CD4-positive, CD25-positive, alpha-beta regulatory T cell (primary cell): ENCODE measurements at regions not wholly inside any gene's neighbourhood (a gene's known extent, or its start where the extent isn't known, plus 50 kb on each side); places are given as distances from the start of the nearest gene placed in this dataset.

Source experiments
- ATAC-seq, 2 donors: fragments of 150-1000 bp; cut with Tn5 transposase; one replicate each; pipeline ENCODE4 v1.10.0; 2021; ENCODE audit warnings: low read depth in 2 of 2, moderate number of reproducible peaks in 2 of 2, moderate library complexity in 1 of 2
- DNase-seq, 3 donors: peaks; one replicate each; pipeline versions ENCODE4 v3.0.0 to v3.0.0-alpha.2; 2012 to 2022; ENCODE audit warnings: mixed read lengths in 1 of 3
- H3K27ac ChIP-seq: one replicate; pipeline ENCODE4 v1.7.0; 2013; ENCODE audit warnings: mild to moderate bottlenecking, low read length; ENCODE audit not compliant: insufficient read depth, poor library complexity, severe bottlenecking
- H3K27me3 ChIP-seq: one replicate; pipeline ENCODE4 v1.7.0; 2013; ENCODE audit warnings: low read length; ENCODE audit not compliant: control insufficient read depth, insufficient read depth
- H3K36me3 ChIP-seq: one replicate; pipeline ENCODE4 v1.7.0; 2013; ENCODE audit warnings: mild to moderate bottlenecking, low read length, moderate library complexity; ENCODE audit not compliant: control insufficient read depth, insufficient read depth
- H3K4me1 ChIP-seq: 2 replicates; pipeline ENCODE4 v1.7.0; 2013; ENCODE audit warnings: mild to moderate bottlenecking, low read length; ENCODE audit not compliant: insufficient read depth, control insufficient read depth, poor library complexity, severe bottlenecking
- H3K4me3 ChIP-seq: one replicate; pipeline ENCODE4 v1.7.0; 2013; ENCODE audit warnings: low read depth, mild to moderate bottlenecking, low read length, moderate library complexity
- H3K9me3 ChIP-seq, 2 experiments: 1 replicate in 1 of 2; 2 replicates in 1 of 2; pipeline ENCODE4 v1.7.0; 2013; ENCODE audit warnings: low read length in 2 of 2, mild to moderate bottlenecking in 1 of 2, moderate library complexity in 1 of 2; ENCODE audit not compliant: control insufficient read depth in 2 of 2
- H3K27ac Mint-ChIP-seq, 3 donors: one replicate each; pipeline ENCODE4 v1.8.0; 2020 to 2022; ENCODE audit warnings: mild to moderate bottlenecking in 3 of 3, mixed read lengths in 3 of 3, moderate library complexity in 2 of 3
- H3K27me3 Mint-ChIP-seq: one replicate; pipeline ENCODE4 v1.8.0; 2022; ENCODE audit warnings: mild to moderate bottlenecking, mixed read lengths
- H3K36me3 Mint-ChIP-seq: one replicate; pipeline ENCODE4 v1.8.0; 2020; ENCODE audit warnings: mixed read lengths
- H3K4me1 Mint-ChIP-seq, 4 donors: one replicate each; pipeline ENCODE4 v1.8.0; 2020 to 2022; ENCODE audit warnings: mixed read lengths in 4 of 4, mild to moderate bottlenecking in 1 of 4
- H3K4me3 Mint-ChIP-seq, 4 donors: one replicate each; pipeline ENCODE4 v1.8.0; 2020 to 2022; ENCODE audit warnings: mild to moderate bottlenecking in 4 of 4, mixed read lengths in 4 of 4, moderate library complexity in 3 of 4
- H3K9me3 Mint-ChIP-seq, 7 donors: one replicate each; pipeline ENCODE4 v1.8.0; 2020 to 2022; ENCODE audit warnings: mixed read lengths in 7 of 7, mild to moderate bottlenecking in 3 of 7, moderate library complexity in 2 of 7

DNA sequence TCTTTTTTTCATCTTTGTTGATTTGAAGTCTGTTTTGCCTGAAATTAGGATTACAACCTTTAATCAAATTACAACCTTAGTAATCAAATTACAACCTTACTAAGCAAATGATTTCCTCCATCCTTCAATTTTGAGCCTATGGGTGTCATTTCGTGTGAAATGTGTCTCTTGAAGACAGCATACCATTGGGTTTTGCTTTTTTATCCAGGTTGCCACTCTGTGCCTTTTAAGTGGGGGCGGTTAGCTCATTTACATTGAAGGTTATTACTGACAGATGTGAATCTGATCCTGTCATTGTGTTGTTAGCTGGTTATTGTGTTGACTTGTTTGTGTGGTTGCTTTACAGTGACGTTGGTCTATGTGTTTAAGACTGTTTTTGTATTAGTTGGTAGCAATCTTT lies 74.8 kb upstream of the BCL9 start:
- ATAC-seq: no peak
- Histone ChIP-seq H3K4me3 (no peak overlapping the region), H3K27me3 (peaks cover 30% of the 10 kb centered on the region), H3K4me1 (no peaks in the 10 kb centered on the region), H3K36me3 (no peaks in the 10 kb centered on the region), H3K27ac (no peak overlapping the region), H3K9me3 (peaks cover 11% of the 10 kb centered on the region in 2 experiments)
- peaks cover 22% of the 10 kb centered on the region for H3K27me3 Mint-ChIP-seq
- H3K4me3 Mint-ChIP-seq: no peak overlapping the region
- no peaks in the 10 kb centered on the region for H3K36me3 Mint-ChIP-seq
- no peak overlapping the region for H3K27ac Mint-ChIP-seq
- no peaks in the 10 kb centered on the region for H3K4me1 Mint-ChIP-seq
- no peak for DNase-seq
- peaks cover 2 to 22% (median 10%) of the 10 kb centered on the region in 7 donors for H3K9me3 Mint-ChIP-seq

DNA sequence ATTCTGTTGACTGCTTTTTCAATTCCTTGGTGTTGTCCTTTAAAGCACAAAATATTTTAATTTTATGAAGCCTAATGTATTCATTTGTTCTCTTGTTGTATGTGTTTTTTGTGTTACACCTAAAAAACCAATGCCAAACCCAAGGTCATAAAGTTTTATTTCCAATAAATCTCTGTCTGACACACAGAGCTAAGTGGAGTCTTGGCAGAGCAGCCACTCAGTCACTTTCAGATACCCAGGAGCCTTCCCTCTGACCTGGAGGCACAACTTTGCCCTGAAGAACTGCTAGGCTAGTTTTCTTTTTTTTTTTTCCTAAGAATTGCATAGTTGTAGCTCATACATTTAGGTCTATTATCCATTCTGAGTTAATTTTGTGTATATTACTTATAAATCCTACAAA lies 71.2 kb upstream of the BCL9 start:
- H3K27me3 ChIP-seq: peaks cover 24% of the 10 kb centered on the region
- Mint-ChIP-seq H3K27ac (no peak overlapping the region), H3K36me3 (no peaks in the 10 kb centered on the region), H3K4me3 (no peak overlapping the region), H3K4me1 (no peaks in the 10 kb centered on the region), H3K9me3 (peaks cover 2 to 22% (median 8%) of the 10 kb centered on the region in 7 donors), H3K27me3 (peaks cover 27% of the 10 kb centered on the region)
- H3K9me3 ChIP-seq: peaks cover 8 to 11% of the 10 kb centered on the region in 2 experiments
- no peaks in the 10 kb centered on the region for H3K4me1 ChIP-seq
- no peak for DNase-seq
- ATAC-seq: no peak
- no peak overlapping the region for H3K27ac ChIP-seq
- H3K36me3 ChIP-seq: no peaks in the 10 kb centered on the region
- no peak overlapping the region for H3K4me3 ChIP-seq

- no peaks in the 10 kb centered on the region for H3K9me3 ChIP-seq
- Mint-ChIP-seq H3K27me3 (peaks cover 30% of the 10 kb centered on the region), H3K9me3 (peaks cover 0 to 4% (median 2%) of the 10 kb centered on the region in 7 donors), H3K4me1 (no peaks in the 10 kb centered on the region), H3K27ac (no peak overlapping the region), H3K4me3 (no peak overlapping the region), H3K36me3 (no peaks in the 10 kb centered on the region)
- H3K36me3 ChIP-seq: no peaks in the 10 kb centered on the region
- H3K4me3 ChIP-seq: no peak overlapping the region
- DNase-seq (no peak), ATAC-seq (no peak)
- H3K4me1 ChIP-seq: no peaks in the 10 kb centered on the region
- H3K27me3 ChIP-seq: peaks cover 12% of the 10 kb centered on the region
- no peak overlapping the region for H3K27ac ChIP-seq
Observed at GRCh38 chr1:147472489-147472888, 68.8 kb upstream of the BCL9 start.

DNA sequence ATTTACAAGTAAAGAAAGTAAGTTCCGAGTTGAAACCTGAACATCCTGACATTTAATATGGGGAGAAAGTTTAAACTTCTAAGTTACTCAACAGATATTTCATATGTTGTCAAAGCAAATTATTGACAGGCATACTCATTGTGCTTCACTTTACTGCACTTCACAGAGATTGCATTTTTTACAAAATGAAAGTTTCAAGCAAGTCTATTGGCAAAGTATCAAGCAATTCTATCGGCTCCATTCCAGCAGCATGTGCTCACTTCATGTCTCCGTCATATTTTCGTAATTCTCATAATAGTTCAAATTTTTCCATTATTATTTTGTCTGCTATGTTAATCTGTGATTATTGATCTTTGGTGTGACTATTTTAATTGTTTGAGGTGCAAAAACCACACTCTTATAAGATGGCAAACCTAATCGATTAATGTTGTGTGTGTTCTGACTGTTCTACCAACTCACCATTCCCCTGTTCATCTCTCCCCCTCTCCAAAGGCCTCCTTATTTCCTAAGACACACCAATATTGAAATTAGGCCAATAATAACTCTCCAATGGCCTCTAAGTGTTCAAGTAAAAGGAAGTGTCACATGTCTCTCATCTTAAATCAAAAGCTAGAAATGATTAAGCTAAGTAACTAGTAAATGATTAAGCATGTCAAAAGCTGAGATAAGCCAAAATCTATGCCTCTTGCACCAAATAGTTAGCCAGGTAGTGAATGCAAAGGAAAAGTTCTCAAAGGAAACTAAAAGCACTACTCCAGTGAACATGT lies 68.2 kb upstream of the BCL9 start:
- ATAC-seq (no peak), DNase-seq (no peak)
- Mint-ChIP-seq H3K9me3 (peaks cover 0 to 4% (median 0%) of the 10 kb centered on the region in 7 donors), H3K4me3 (no peak overlapping the region), H3K4me1 (no peaks in the 10 kb centered on the region), H3K36me3 (no peaks in the 10 kb centered on the region), H3K27me3 (peaks cover 27% of the 10 kb centered on the region), H3K27ac (no peak overlapping the region)
- Histone ChIP-seq H3K27ac (no peak overlapping the region), H3K4me1 (no peaks in the 10 kb centered on the region), H3K36me3 (no peaks in the 10 kb centered on the region), H3K9me3 (no peaks in the 10 kb centered on the region), H3K27me3 (peaks cover 8% of the 10 kb centered on the region), H3K4me3 (no peak overlapping the region)

DNA sequence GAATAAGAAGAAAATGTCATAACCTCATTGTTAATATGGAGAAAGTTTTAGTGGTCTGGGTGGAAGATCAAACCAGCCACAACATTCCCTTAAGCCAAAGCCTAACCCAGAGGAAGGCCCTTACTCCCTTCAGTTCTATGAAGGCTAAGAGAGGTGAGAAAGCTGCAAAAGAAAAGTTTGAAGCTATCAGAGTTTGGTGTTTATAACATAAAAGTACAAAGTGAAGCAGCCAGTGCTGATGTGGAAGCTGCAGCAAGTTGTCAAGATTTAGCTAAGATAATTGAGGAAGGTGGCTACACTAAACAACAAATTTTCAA lies 67.6 kb upstream of the BCL9 start:
- Histone ChIP-seq H3K36me3 (no peaks in the 10 kb centered on the region), H3K27me3 (peaks cover 5% of the 10 kb centered on the region), H3K27ac (no peak overlapping the region), H3K4me1 (no peaks in the 10 kb centered on the region), H3K4me3 (no peak overlapping the region), H3K9me3 (no peaks in the 10 kb centered on the region)
- ATAC-seq (no peak), DNase-seq (no peak)
- Mint-ChIP-seq H3K4me1 (no peaks in the 10 kb centered on the region), H3K36me3 (no peaks in the 10 kb centered on the region), H3K4me3 (no peak overlapping the region), H3K27me3 (peaks cover 29% of the 10 kb centered on the region), H3K27ac (no peak overlapping the region), H3K9me3 (peaks cover 0 to 4% (median 0%) of the 10 kb centered on the region in 7 donors)

DNA sequence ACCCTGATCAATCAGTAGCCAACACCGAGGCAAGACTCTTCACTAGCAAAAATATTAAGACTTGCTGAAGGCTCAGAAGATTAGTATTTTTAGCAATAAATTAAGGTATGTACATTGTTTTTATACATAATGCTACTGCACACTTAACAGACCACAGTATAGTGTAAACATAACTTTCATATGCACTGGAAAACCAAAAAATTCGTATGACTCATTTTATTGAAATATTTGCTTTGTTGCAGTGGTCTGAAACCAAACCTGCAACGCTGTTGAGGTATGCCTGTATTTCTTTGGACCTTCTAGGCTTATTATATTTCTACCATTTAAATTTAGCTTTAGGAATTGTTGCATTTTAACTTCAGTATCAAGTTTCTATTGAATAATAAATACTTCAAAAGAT lies 65.8 kb upstream of the BCL9 start:
- Histone ChIP-seq H3K27me3 (peaks cover 8% of the 10 kb centered on the region), H3K4me3 (no peak overlapping the region), H3K4me1 (no peaks in the 10 kb centered on the region), H3K36me3 (no peaks in the 10 kb centered on the region), H3K9me3 (no peaks in the 10 kb centered on the region), H3K27ac (no peak overlapping the region)
- DNase-seq (no peak), ATAC-seq (no peak)
- H3K27ac Mint-ChIP-seq: no peak overlapping the region
- H3K36me3 Mint-ChIP-seq: no peaks in the 10 kb centered on the region
- H3K4me1 Mint-ChIP-seq: no peaks in the 10 kb centered on the region
- H3K27me3 Mint-ChIP-seq: peaks cover 29% of the 10 kb centered on the region
- H3K9me3 Mint-ChIP-seq: peaks cover 0 to 4% (median 0%) of the 10 kb centered on the region in 7 donors
- H3K4me3 Mint-ChIP-seq: no peak overlapping the region

DNA sequence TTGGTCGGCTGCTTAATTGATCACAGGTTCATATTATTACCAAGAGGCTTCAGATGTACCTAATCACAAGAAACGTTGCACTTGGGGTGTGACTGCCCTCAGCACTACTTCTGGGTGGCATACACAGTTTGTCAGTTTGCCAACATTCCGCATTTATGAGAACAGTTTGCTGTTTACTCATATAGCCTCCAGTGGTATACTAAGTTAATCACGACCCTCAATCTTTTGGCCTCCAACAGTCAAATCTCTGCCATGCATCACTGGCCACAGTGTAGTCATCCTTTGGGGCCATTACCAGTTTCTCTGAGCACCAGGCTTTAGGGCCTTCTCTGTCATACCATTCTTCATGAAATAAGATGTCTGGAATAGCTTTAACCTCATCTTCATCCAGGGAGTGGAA lies 62.8 kb upstream of the BCL9 start:
- Mint-ChIP-seq H3K4me3 (no peak overlapping the region), H3K4me1 (no peaks in the 10 kb centered on the region), H3K27ac (no peak overlapping the region), H3K27me3 (peaks cover 18% of the 10 kb centered on the region), H3K9me3 (no peaks in the 10 kb centered on the region), H3K36me3 (no peaks in the 10 kb centered on the region)
- DNase-seq (no peak), ATAC-seq (no peak)
- H3K27ac ChIP-seq: no peak overlapping the region
- H3K9me3 ChIP-seq: no peaks in the 10 kb centered on the region
- H3K27me3 ChIP-seq: peaks cover 7% of the 10 kb centered on the region
- no peaks in the 10 kb centered on the region for H3K36me3 ChIP-seq
- no peak overlapping the region for H3K4me3 ChIP-seq
- no peaks in the 10 kb centered on the region for H3K4me1 ChIP-seq

DNA sequence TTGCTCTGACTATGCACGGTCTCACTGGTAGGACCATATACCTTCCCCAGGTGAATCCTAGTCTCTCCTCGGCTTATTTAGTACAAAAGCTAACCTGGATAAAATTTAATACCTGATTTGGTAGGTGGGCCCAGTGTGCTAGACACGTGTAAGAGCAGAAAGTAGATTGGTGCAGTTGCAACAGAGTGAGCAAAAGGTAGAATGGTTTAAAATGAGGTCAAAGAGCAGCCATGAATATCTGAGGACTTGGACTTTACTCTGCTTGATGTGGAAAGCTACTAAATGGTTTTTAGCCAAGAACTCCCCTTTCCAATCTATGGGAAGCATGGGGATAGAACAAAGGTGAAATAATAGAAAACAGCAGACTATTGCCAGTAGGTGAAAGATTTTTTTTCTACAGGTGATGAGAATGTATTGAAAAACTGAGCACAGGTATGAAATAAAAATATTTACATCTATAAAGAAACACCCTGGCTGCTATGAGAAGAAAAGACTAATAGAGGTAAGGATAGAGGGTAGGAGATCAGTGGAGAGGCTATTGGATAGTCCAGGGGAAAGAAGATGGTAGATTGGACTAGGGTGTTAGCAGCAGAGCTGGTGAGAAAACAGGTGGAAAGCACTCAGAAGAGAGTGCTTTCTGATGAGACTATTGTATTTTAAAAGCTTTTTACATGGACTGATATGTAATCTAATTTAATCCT lies 61.3 kb upstream of the BCL9 start:
- H3K27me3 ChIP-seq: peaks cover 9% of the 10 kb centered on the region
- no peak overlapping the region for H3K27ac Mint-ChIP-seq
- H3K9me3 Mint-ChIP-seq: no peaks in the 10 kb centered on the region
- H3K4me3 Mint-ChIP-seq: no peak overlapping the region
- H3K4me1 Mint-ChIP-seq: no peaks in the 10 kb centered on the region
- H3K36me3 ChIP-seq: no peaks in the 10 kb centered on the region
- no peaks in the 10 kb centered on the region for H3K9me3 ChIP-seq
- ATAC-seq (no peak), DNase-seq (no peak)
- no peaks in the 10 kb centered on the region for H3K4me1 ChIP-seq
- H3K27me3 Mint-ChIP-seq: peaks cover 18% of the 10 kb centered on the region
- no peak overlapping the region for H3K4me3 ChIP-seq
- H3K27ac ChIP-seq: no peak overlapping the region
- H3K36me3 Mint-ChIP-seq: no peaks in the 10 kb centered on the region
